GM12878 (cell line): ENCODE measurements at regions not wholly inside any gene's neighbourhood (a gene's known extent, or its start where the extent isn't known, plus 50 kb on each side); places are given as distances from the start of the nearest gene placed in this dataset.

ENCODE experiments used
- ATAC-seq: fragments of 200-7000 bp; cut with Tn5 transposase; 3 replicates; pipeline ENCODE4 v1.9.1; 2020; ENCODE audit warnings: mild to moderate bottlenecking, moderate library complexity
- BruUV-seq: library from RNA; stranded (reverse); fragments of 400-500 nt; replicated peaks from 2 replicates; lab custom pipeline; 2021; lab: Mats Ljungman, UMichigan
- CTCF ChIA-PET: fragments of 300-600 bp; sonication (Branson Sonifier 250); formaldehyde crosslinking; extraction: SDS; loops from one replicate; lab custom pipeline; 2021; ENCODE audit warnings: inconsistent platforms; lab: Yijun Ruan, JAX
- POLR2A ChIA-PET: fragments of 350-600 bp; formaldehyde crosslinking; extraction: SDS; loops from one replicate; lab custom pipeline; 2021; ENCODE audit warnings: inconsistent platforms; lab: Charles Lee
- RAD21 ChIA-PET: fragments of 300-600 bp; sonication (Branson Sonifier 250); formaldehyde crosslinking; loops from one replicate; lab custom pipeline; 2023; ENCODE audit warnings: antibody characterized with exemption; ENCODE audit not compliant: unreplicated experiment; lab: Charles Lee
- SMC1A ChIA-PET: fragments of 300-600 bp; sonication (Branson Sonifier 250); formaldehyde crosslinking; loops from one replicate; lab custom pipeline; 2023; ENCODE audit not compliant: unreplicated experiment, uncharacterized antibody; lab: Charles Lee
- DNase-seq: peaks from one replicate; pipeline ENCODE4 v3.0.0-alpha.2; 2011; ENCODE audit warnings: low read depth, low spot score
- FAIRE-seq: peaks from 3 replicates; lab custom pipeline; 2011; peaks lifted over from hg19 to GRCh38; lab: Jason Lieb, UNC
- H2AFZ ChIP-seq: 2 replicates; pipeline ENCODE4 v1.6.0; 2011; ENCODE audit warnings: low read depth, low read length, control low read depth; ENCODE audit not compliant: control insufficient read depth
- H3K27ac ChIP-seq: 2 replicates; pipeline ENCODE4 v1.5.1; 2011; ENCODE audit warnings: control low read depth; ENCODE audit not compliant: control insufficient read depth, insufficient read depth
- H3K27me3 ChIP-seq, 2 experiments: replicated peaks in 1 of 2; 2 replicates each; pipeline versions ENCODE4 v1.6.0 to v1.6.1; 2011; ENCODE audit warnings: low read length in 1 of 2; ENCODE audit not compliant: control insufficient read depth in 2 of 2, insufficient read depth in 2 of 2
- H3K36me3 ChIP-seq, 2 experiments: 2 replicates each; pipeline ENCODE4 v1.5.1; 2011; ENCODE audit warnings: low read length in 1 of 2; ENCODE audit not compliant: control insufficient read depth in 2 of 2, insufficient read depth in 2 of 2
- H3K4me1 ChIP-seq: 2 replicates; pipeline ENCODE4 v1.6.1; 2011; ENCODE audit warnings: mild to moderate bottlenecking, low read length, moderate library complexity, mixed read lengths; ENCODE audit not compliant: control insufficient read depth, insufficient read depth
- H3K4me2 ChIP-seq: 2 replicates; pipeline ENCODE4 v1.6.0; 2011; ENCODE audit warnings: control low read depth; ENCODE audit not compliant: control insufficient read depth, insufficient read depth
- H3K4me3 ChIP-seq: fragments of 200-600 bp; sonication (generic); 2 replicates; pipeline ENCODE4 v1.5.1; 2016
- H3K79me2 ChIP-seq: 2 replicates; pipeline ENCODE4 v1.6.0; 2011; ENCODE audit warnings: low read length; ENCODE audit not compliant: control insufficient read depth, insufficient read depth
- H3K9ac ChIP-seq: 2 replicates; pipeline ENCODE4 v1.8.0; 2011; ENCODE audit warnings: low read length, control low read depth, mixed read lengths; ENCODE audit not compliant: control insufficient read depth, insufficient read depth
- H3K9me3 ChIP-seq: replicated peaks from 3 replicates; pipeline ENCODE4 v1.5.1; 2011; ENCODE audit warnings: mild to moderate bottlenecking, low read length; ENCODE audit not compliant: control insufficient read depth, insufficient read depth
- H4K20me1 ChIP-seq: 2 replicates; pipeline ENCODE4 v1.6.0; 2011; ENCODE audit not compliant: control insufficient read depth, insufficient read depth
- HDGF ChIP-seq: fragments of 450-650 bp; IDR thresholded peaks from 2 replicates; pipeline ENCODE4 v1.6.1; 2016; ENCODE audit warnings: antibody characterized with exemption
- NBN ChIP-seq: fragments of 450-650 bp; IDR thresholded peaks from 2 replicates; pipeline ENCODE4 v1.6.1; 2016
- whole genome bisulfite sequencing: methylation state at CpG from one replicate; pipeline ENCODE4 v1.1.6; 2016; ENCODE audit warnings: low lambda C conversion rate; ENCODE audit not compliant: insufficient replicate concordance, insufficient coverage; ENCODE audit errors: missing lambda C conversion rate; 5-methylcytosine and 5-hydroxymethylcytosine counted together
- in situ Hi-C: fragments of 300-500 bp; cut with MboI; formaldehyde crosslinking; loops from 9 replicates; pipeline ENCODE4 v1.14.3; 2018; ENCODE audit warnings: mixed read lengths
- intact Hi-C: fragments of 100-400 bp; cut with micrococcal nuclease; formaldehyde crosslinking; loops from one replicate; pipeline ENCODE4 v1.14.2; 2022; ENCODE audit not compliant: unreplicated experiment
- TF ChIP-seq, protein P1 (sequence below): fragments of 450-650 bp; IDR thresholded peaks from 2 replicates; pipeline ENCODE4 v1.6.1; 2018; ENCODE audit warnings: mild to moderate bottlenecking, low read depth, moderate library complexity; ENCODE audit not compliant: partially characterized antibody

DNA sequence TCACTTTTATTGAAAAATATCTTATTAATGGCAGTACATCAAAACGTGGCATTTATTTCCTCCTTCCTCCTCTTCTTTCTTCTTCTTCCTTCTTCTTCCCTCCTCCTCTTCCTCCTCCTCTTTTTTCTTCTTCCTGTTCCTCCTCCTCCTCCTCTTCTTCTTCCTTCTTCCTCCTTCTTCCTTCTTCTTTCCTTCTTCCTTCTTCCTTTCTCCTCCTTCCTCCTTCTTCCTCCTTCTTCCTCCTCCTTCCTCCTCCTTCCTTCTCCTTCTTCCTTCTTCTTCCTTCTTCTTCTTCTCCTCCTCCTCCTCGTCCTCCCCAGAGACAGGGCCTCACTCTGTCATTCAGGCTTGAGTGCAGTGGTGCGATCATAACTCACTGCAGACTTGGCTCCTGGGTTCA is 457.2 kb downstream of the AEBP2 start:
- Histone ChIP-seq H3K4me2 (no peak overlapping the region), H3K27me3 (no peaks in the 10 kb centered on the region), H3K4me3 (no peak overlapping the region), H3K9ac (no peak overlapping the region), H3K36me3 (no peaks in the 10 kb centered on the region), H3K79me2 (no peaks in the 10 kb centered on the region)
- 38% methylated on average over 3 of the region's 3 CpGs for WGBS
- ChIA-PET CTCF (interaction anchor here (0.8 to 5.6 kb wide), 2 partner anchors 18 to 139 kb away, joined by 3 to 48 read pairs; no protein-coding TSS in a partner anchor), SMC1A (interaction anchor here (0.6 to 2.7 kb wide), 5 partner anchors 9 to 732 kb away, joined by 3 to 16 read pairs (median 6); no protein-coding TSS in a partner anchor)
- no peak for DNase-seq
- BruUV-seq = no TSS peak
- 0 out of 2 replicates have a peak, but pooled peaks have one; percentile 43 for TF ChIP-seq NBN
- peak; percentile 75; the same call in 1 of the 2 replicates for TF ChIP-seq HDGF
- TF ChIP-seq, protein P1, sequence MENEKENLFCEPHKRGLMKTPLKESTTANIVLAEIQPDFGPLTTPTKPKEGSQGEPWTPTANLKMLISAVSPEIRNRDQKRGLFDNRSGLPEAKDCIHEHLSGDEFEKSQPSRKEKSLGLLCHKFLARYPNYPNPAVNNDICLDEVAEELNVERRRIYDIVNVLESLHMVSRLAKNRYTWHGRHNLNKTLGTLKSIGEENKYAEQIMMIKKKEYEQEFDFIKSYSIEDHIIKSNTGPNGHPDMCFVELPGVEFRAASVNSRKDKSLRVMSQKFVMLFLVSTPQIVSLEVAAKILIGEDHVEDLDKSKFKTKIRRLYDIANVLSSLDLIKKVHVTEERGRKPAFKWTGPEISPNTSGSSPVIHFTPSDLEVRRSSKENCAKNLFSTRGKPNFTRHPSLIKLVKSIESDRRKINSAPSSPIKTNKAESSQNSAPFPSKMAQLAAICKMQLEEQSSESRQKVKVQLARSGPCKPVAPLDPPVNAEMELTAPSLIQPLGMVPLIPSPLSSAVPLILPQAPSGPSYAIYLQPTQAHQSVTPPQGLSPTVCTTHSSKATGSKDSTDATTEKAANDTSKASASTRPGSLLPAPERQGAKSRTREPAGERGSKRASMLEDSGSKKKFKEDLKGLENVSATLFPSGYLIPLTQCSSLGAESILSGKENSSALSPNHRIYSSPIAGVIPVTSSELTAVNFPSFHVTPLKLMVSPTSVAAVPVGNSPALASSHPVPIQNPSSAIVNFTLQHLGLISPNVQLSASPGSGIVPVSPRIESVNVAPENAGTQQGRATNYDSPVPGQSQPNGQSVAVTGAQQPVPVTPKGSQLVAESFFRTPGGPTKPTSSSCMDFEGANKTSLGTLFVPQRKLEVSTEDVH = no peak
- TF ChIP-seq, all 136 proteins: peak for 2
- Histone ChIP-seq H3K4me1 (no peaks in the 10 kb centered on the region), H4K20me1 (no peaks in the 10 kb centered on the region), H3K27ac (no peak overlapping the region), H3K9me3 (no peaks in the 10 kb centered on the region), H2AFZ (no peak overlapping the region)
- ChIA-PET POLR2A (no interaction called here), RAD21 (interaction anchor here (2.1 kb wide), 1 partner anchor 20 kb away, joined by 14 read pairs; no protein-coding TSS in a partner anchor)
- ATAC-seq = no peak
- in situ Hi-C loops = no loop called here
- intact Hi-C loops = loop anchor here (10.0 kb wide), 1 partner anchor 422 kb away; no protein-coding TSS in a partner anchor
- FAIRE-seq = no peak
